GM12878 (cell line): ENCODE measurements at regions not wholly inside any gene's neighbourhood (a gene's known extent, or its start where the extent isn't known, plus 50 kb on each side); places are given as distances from the start of the nearest gene placed in this dataset.

Experiments
- ATAC-seq: fragments of 200-7000 bp; cut with Tn5 transposase; 3 replicates; pipeline ENCODE4 v1.9.1; 2020; ENCODE audit warnings: mild to moderate bottlenecking, moderate library complexity
- BruUV-seq: library from RNA; stranded (reverse); fragments of 400-500 nt; replicated peaks from 2 replicates; lab custom pipeline; 2021; lab: Mats Ljungman, UMichigan
- CTCF ChIA-PET: fragments of 300-600 bp; sonication (Branson Sonifier 250); formaldehyde crosslinking; extraction: SDS; loops from one replicate; lab custom pipeline; 2021; ENCODE audit warnings: inconsistent platforms; lab: Yijun Ruan, JAX
- POLR2A ChIA-PET: fragments of 350-600 bp; formaldehyde crosslinking; extraction: SDS; loops from one replicate; lab custom pipeline; 2021; ENCODE audit warnings: inconsistent platforms; lab: Charles Lee
- RAD21 ChIA-PET: fragments of 300-600 bp; sonication (Branson Sonifier 250); formaldehyde crosslinking; loops from one replicate; lab custom pipeline; 2023; ENCODE audit warnings: antibody characterized with exemption; ENCODE audit not compliant: unreplicated experiment; lab: Charles Lee
- SMC1A ChIA-PET: fragments of 300-600 bp; sonication (Branson Sonifier 250); formaldehyde crosslinking; loops from one replicate; lab custom pipeline; 2023; ENCODE audit not compliant: unreplicated experiment, uncharacterized antibody; lab: Charles Lee
- DNase-seq: peaks from one replicate; pipeline ENCODE4 v3.0.0-alpha.2; 2011; ENCODE audit warnings: low read depth, low spot score
- FAIRE-seq: peaks from 3 replicates; lab custom pipeline; 2011; peaks lifted over from hg19 to GRCh38; lab: Jason Lieb, UNC
- H2AFZ ChIP-seq: 2 replicates; pipeline ENCODE4 v1.6.0; 2011; ENCODE audit warnings: low read depth, low read length, control low read depth; ENCODE audit not compliant: control insufficient read depth
- H3K27ac ChIP-seq: 2 replicates; pipeline ENCODE4 v1.5.1; 2011; ENCODE audit warnings: control low read depth; ENCODE audit not compliant: control insufficient read depth, insufficient read depth
- H3K27me3 ChIP-seq, 2 experiments: replicated peaks in 1 of 2; 2 replicates each; pipeline versions ENCODE4 v1.6.0 to v1.6.1; 2011; ENCODE audit warnings: low read length in 1 of 2; ENCODE audit not compliant: control insufficient read depth in 2 of 2, insufficient read depth in 2 of 2
- H3K36me3 ChIP-seq, 2 experiments: 2 replicates each; pipeline ENCODE4 v1.5.1; 2011; ENCODE audit warnings: low read length in 1 of 2; ENCODE audit not compliant: control insufficient read depth in 2 of 2, insufficient read depth in 2 of 2
- H3K4me1 ChIP-seq: 2 replicates; pipeline ENCODE4 v1.6.1; 2011; ENCODE audit warnings: mild to moderate bottlenecking, low read length, moderate library complexity, mixed read lengths; ENCODE audit not compliant: control insufficient read depth, insufficient read depth
- H3K4me2 ChIP-seq: 2 replicates; pipeline ENCODE4 v1.6.0; 2011; ENCODE audit warnings: control low read depth; ENCODE audit not compliant: control insufficient read depth, insufficient read depth
- H3K4me3 ChIP-seq: fragments of 200-600 bp; sonication (generic); 2 replicates; pipeline ENCODE4 v1.5.1; 2016
- H3K79me2 ChIP-seq: 2 replicates; pipeline ENCODE4 v1.6.0; 2011; ENCODE audit warnings: low read length; ENCODE audit not compliant: control insufficient read depth, insufficient read depth
- H3K9ac ChIP-seq: 2 replicates; pipeline ENCODE4 v1.8.0; 2011; ENCODE audit warnings: low read length, control low read depth, mixed read lengths; ENCODE audit not compliant: control insufficient read depth, insufficient read depth
- H3K9me3 ChIP-seq: replicated peaks from 3 replicates; pipeline ENCODE4 v1.5.1; 2011; ENCODE audit warnings: mild to moderate bottlenecking, low read length; ENCODE audit not compliant: control insufficient read depth, insufficient read depth
- H4K20me1 ChIP-seq: 2 replicates; pipeline ENCODE4 v1.6.0; 2011; ENCODE audit not compliant: control insufficient read depth, insufficient read depth
- BACH1 ChIP-seq: fragments of 450-650 bp; IDR thresholded peaks from 2 replicates; pipeline ENCODE4 v1.6.1; 2017; ENCODE audit warnings: mild to moderate bottlenecking, borderline replicate concordance
- GATAD2B ChIP-seq: fragments of 450-650 bp; conservative IDR thresholded peaks from 2 replicates; pipeline ENCODE4 v1.6.1; 2017; ENCODE audit warnings: low read depth, mild to moderate bottlenecking, moderate library complexity
- KLF5 ChIP-seq: fragments of 450-650 bp; IDR thresholded peaks from 2 replicates; pipeline ENCODE4 v1.6.1; 2014; ENCODE audit warnings: mild to moderate bottlenecking; ENCODE audit not compliant: partially characterized antibody
- MEF2A ChIP-seq: IDR thresholded peaks from 2 replicates; pipeline ENCODE4 v1.6.1; 2011; ENCODE audit warnings: low read depth, mild to moderate bottlenecking, low read length, moderate library complexity; ENCODE audit not compliant: insufficient read depth
- REST ChIP-seq: IDR thresholded peaks from 2 replicates; pipeline ENCODE4 v1.6.1; 2012; ENCODE audit warnings: mild to moderate bottlenecking, low read depth, low read length
- WGBS: methylation state at CpG from one replicate; pipeline ENCODE4 v1.1.6; 2016; ENCODE audit warnings: low lambda C conversion rate; ENCODE audit not compliant: insufficient replicate concordance, insufficient coverage; ENCODE audit errors: missing lambda C conversion rate; 5-methylcytosine and 5-hydroxymethylcytosine counted together
- in situ Hi-C: fragments of 300-500 bp; cut with MboI; formaldehyde crosslinking; loops from 9 replicates; pipeline ENCODE4 v1.14.3; 2018; ENCODE audit warnings: mixed read lengths
- intact Hi-C: fragments of 100-400 bp; cut with micrococcal nuclease; formaldehyde crosslinking; loops from one replicate; pipeline ENCODE4 v1.14.2; 2022; ENCODE audit not compliant: unreplicated experiment
- TF ChIP-seq, protein P1 (sequence below): IDR thresholded peaks from 2 replicates; pipeline ENCODE4 v1.6.1; 2011; ENCODE audit warnings: mild to moderate bottlenecking, low read depth, low read length, moderate library complexity; ENCODE audit not compliant: insufficient replicate concordance

DNA sequence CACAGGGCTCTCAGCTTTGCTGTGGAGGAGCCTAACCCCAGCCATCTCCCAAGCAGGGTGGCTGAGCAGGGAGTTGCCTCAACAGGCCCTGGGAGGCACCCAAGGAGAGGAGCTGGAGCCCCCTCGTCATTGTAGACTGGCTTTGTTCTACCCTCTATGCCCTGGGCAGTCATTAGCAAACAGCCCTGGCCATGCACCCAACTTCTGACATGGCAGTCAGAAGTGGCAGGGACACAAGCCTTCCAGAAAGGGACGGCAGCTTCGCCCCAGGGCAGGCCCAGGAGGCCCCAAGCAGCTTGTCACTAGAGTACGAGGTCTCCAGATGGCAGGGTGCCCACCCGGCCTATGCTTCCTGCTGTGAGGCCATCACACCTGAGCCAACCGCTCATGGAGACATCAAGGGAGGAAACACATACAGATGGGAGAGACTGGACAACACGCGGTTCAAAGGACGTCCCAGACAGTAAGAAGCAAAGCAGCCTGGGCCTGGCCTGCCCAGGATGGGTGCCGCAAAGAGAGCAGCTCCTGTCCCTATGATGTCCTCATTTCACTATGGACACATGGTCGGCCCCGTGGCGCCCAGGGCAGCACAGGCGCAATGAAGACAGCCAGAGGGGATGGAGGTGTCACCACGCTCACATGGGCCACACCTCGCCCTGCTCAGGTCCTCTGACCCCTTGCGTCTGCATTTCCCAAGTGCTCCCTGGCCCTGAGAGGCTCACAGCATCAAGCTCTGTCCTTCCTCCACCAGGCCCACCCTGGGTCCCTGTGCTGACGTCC, 190.9 kb upstream of the CXCL12 start:
- no peak overlapping the region for H3K9ac ChIP-seq
- H3K4me1 ChIP-seq = no peaks in the 10 kb centered on the region
- H3K79me2 ChIP-seq = no peaks in the 10 kb centered on the region
- H3K4me2 ChIP-seq = no peak overlapping the region
- no peaks in the 10 kb centered on the region for H4K20me1 ChIP-seq
- H3K36me3 ChIP-seq = no peaks in the 10 kb centered on the region
- RAD21 ChIA-PET = no interaction called here
- POLR2A ChIA-PET = no interaction called here
- no peak for DNase-seq
- no peak overlapping the region for H3K4me3 ChIP-seq
- H2AFZ ChIP-seq = no peak overlapping the region
- no TSS peak for BruUV-seq
- H3K27me3 ChIP-seq = no peaks in the 10 kb centered on the region
- H3K27ac ChIP-seq = no peak overlapping the region
- H3K9me3 ChIP-seq = no peaks in the 10 kb centered on the region
- intact Hi-C loops = loop anchor here (10.0 kb wide), 1 partner anchor 279 kb away; no protein-coding TSS in a partner anchor
- CTCF ChIA-PET = no interaction called here
- 32% methylated on average over 18 of the region's 18 CpGs for WGBS
- no peak for FAIRE-seq
- SMC1A ChIA-PET = no interaction called here
- no peak for ATAC-seq
- no peak for TF ChIP-seq GATAD2B
- TF ChIP-seq REST = no peak
- no peak for TF ChIP-seq MEF2A
- no peak for TF ChIP-seq BACH1
- TF ChIP-seq, protein P1, sequence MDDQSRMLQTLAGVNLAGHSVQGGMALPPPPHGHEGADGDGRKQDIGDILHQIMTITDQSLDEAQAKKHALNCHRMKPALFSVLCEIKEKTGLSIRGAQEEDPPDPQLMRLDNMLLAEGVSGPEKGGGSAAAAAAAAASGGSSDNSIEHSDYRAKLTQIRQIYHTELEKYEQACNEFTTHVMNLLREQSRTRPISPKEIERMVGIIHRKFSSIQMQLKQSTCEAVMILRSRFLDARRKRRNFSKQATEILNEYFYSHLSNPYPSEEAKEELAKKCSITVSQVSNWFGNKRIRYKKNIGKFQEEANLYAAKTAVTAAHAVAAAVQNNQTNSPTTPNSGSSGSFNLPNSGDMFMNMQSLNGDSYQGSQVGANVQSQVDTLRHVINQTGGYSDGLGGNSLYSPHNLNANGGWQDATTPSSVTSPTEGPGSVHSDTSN = no peak
- no peak for TF ChIP-seq KLF5
- in situ Hi-C loops = no loop called here
